SK-N-SH (cell line): ENCODE measurements at regions not wholly inside any gene's neighbourhood (a gene's known extent, or its start where the extent isn't known, plus 50 kb on each side); places are given as distances from the start of the nearest gene placed in this dataset.

Source experiments
- CTCF ChIA-PET: fragments of 300-600, 350-600 bp; formaldehyde crosslinking; extraction: SDS; loops from one replicate; lab custom pipeline; 2021; lab: Yijun Ruan, JAX
- POLR2A ChIA-PET: fragments of 350-600 bp; sonication (Branson Sonifier 250); formaldehyde crosslinking; extraction: SDS; loops from one replicate; lab custom pipeline; 2020; ENCODE audit warnings: antibody characterized with exemption, inconsistent platforms; lab: Yijun Ruan, JAX
- DNase-seq: peaks from one replicate; pipeline ENCODE4 v3.0.0; 2012
- H2AFZ ChIP-seq: fragments of 200-600 bp; sonication (generic); 2 replicates; pipeline ENCODE4 v1.8.1; 2016; ENCODE audit warnings: antibody characterized with exemption, mild to moderate bottlenecking, low read depth
- H3F3A ChIP-seq: fragments of 200-600 bp; sonication (generic); replicated peaks from 2 replicates; pipeline ENCODE3; 2016; ENCODE audit warnings: antibody characterized with exemption, mild to moderate bottlenecking; ENCODE audit not compliant: insufficient read depth
- H3K27ac ChIP-seq, 2 experiments: fragments of 200-500 bp in 1 of 2; fragments of 200-600 bp in 1 of 2; sonication (Bioruptor generic) in 1 of 2; sonication (generic), shearing (Covaris generic) in 1 of 2; 2 replicates each; pipeline versions ENCODE4 v1.5.1 to v1.6.1; 2014 to 2016; ENCODE audit warnings: low read depth in 2 of 2, inconsistent platforms in 1 of 2, low read length in 1 of 2, mild to moderate bottlenecking in 1 of 2, mixed read lengths in 1 of 2
- H3K27me3 ChIP-seq: fragments of 200-600 bp; sonication (generic), shearing (Covaris generic); 2 replicates; pipeline ENCODE4 v1.6.1; 2016; ENCODE audit warnings: mixed run types; ENCODE audit not compliant: insufficient read depth
- H3K36me3 ChIP-seq, 2 experiments: fragments of 200-500 bp in 1 of 2; fragments of 200-600 bp in 1 of 2; sonication (Bioruptor generic) in 1 of 2; sonication (generic) in 1 of 2; replicated peaks in 1 of 2; 2 replicates each; pipeline versions ENCODE3 to v1.5.1; 2014 to 2016; ENCODE audit warnings: low read length in 1 of 2, mild to moderate bottlenecking in 1 of 2; ENCODE audit not compliant: insufficient read depth in 2 of 2, control insufficient read depth in 1 of 2
- H3K4me1 ChIP-seq, 2 experiments: fragments of 200-500 bp in 1 of 2; fragments of 200-600 bp in 1 of 2; sonication (Bioruptor generic) in 1 of 2; sonication (generic), shearing (Covaris generic) in 1 of 2; 2 replicates each; pipeline versions ENCODE4 v1.5.1 to v1.6.1; 2014 to 2016; ENCODE audit warnings: low read depth in 1 of 2, low read length in 1 of 2, mixed run types in 1 of 2; ENCODE audit not compliant: insufficient read depth in 2 of 2, control insufficient read depth in 1 of 2
- H3K4me2 ChIP-seq: fragments of 200-600 bp; sonication (generic), shearing (Covaris generic); 2 replicates; pipeline ENCODE4 v1.6.1; 2017; ENCODE audit warnings: mixed run types
- H3K4me3 ChIP-seq, 2 experiments: fragments of 200-500 bp in 1 of 2; fragments of 200-600 bp in 1 of 2; sonication (Bioruptor generic) in 1 of 2; sonication (generic), shearing (Covaris generic) in 1 of 2; 2 replicates each; pipeline versions ENCODE4 v1.5.1 to v1.8.1; 2014 to 2016; ENCODE audit warnings: low read depth in 2 of 2, inconsistent platforms in 1 of 2, low read length in 1 of 2, mild to moderate bottlenecking in 1 of 2, mixed read lengths in 1 of 2, moderate library complexity in 1 of 2
- H3K79me2 ChIP-seq: fragments of 200-600 bp; sonication (generic); 2 replicates; pipeline ENCODE4 v1.8.1; 2017; ENCODE audit warnings: mild to moderate bottlenecking; ENCODE audit not compliant: insufficient read depth
- H3K9ac ChIP-seq: fragments of 200-600 bp; sonication (generic); 2 replicates; pipeline ENCODE4 v1.6.1; 2017; ENCODE audit warnings: mixed run types
- H3K9me2 ChIP-seq: fragments of 200-600 bp; sonication (generic); 2 replicates; pipeline ENCODE4 v1.6.1; 2017; ENCODE audit warnings: mixed run types
- H3K9me3 ChIP-seq: fragments of 200-600 bp; sonication (generic); 2 replicates; pipeline ENCODE4 v1.6.1; 2017; ENCODE audit warnings: mixed run types, mild to moderate bottlenecking, moderate library complexity
- H4K20me1 ChIP-seq: fragments of 200-600 bp; sonication (generic); 2 replicates; pipeline ENCODE4 v1.6.1; 2017; ENCODE audit warnings: mild to moderate bottlenecking, mixed run types; ENCODE audit not compliant: insufficient read depth
- CTCF ChIP-seq: fragments of 200-600 bp; sonication (generic); IDR thresholded peaks from 2 replicates; pipeline ENCODE4 v1.6.1; 2017; ENCODE audit warnings: antibody characterized with exemption, mild to moderate bottlenecking, moderate library complexity
- FOSL2 ChIP-seq: IDR thresholded peaks from 2 replicates; pipeline ENCODE4 v1.4.0; 2012; ENCODE audit warnings: low read depth, mild to moderate bottlenecking, moderate library complexity, borderline replicate concordance
- FOXJ3 ChIP-seq: sonication (generic); formaldehyde crosslinking; IDR thresholded peaks from 2 replicates; pipeline ENCODE4 v1.5.1; 2020; ENCODE audit warnings: mild to moderate bottlenecking, missing genetic modification reagents
- JUND ChIP-seq: IDR thresholded peaks from 2 replicates; pipeline ENCODE4 v1.4.0; 2012
- MXI1 ChIP-seq: IDR thresholded peaks from 2 replicates; pipeline ENCODE4 v1.6.1; 2012; ENCODE audit warnings: mild to moderate bottlenecking, low read depth, low read length, improper control_type of control experiment
- PBX3 ChIP-seq: IDR thresholded peaks from 2 replicates; pipeline ENCODE4; 2012
- POLR2AphosphoS5 ChIP-seq: IDR thresholded peaks from 2 replicates; pipeline ENCODE4 v1.6.1; 2012; ENCODE audit warnings: low read depth, low read length
- RCOR1 ChIP-seq: fragments of 150-350 bp; IDR thresholded peaks from 2 replicates; pipeline ENCODE4 v1.6.1; 2017; ENCODE audit warnings: antibody characterized with exemption, low read length
- SIN3A ChIP-seq: IDR thresholded peaks from 2 replicates; pipeline ENCODE4 v1.6.1; 2012; ENCODE audit warnings: low read depth, mild to moderate bottlenecking, low read length, moderate library complexity, borderline replicate concordance
- TCF12 ChIP-seq: IDR thresholded peaks from 2 replicates; pipeline ENCODE4 v1.4.0; 2012
- TEAD4 ChIP-seq: IDR thresholded peaks from 2 replicates; pipeline ENCODE4 v1.4.0; 2012; ENCODE audit warnings: mild to moderate bottlenecking, borderline replicate concordance; ENCODE audit not compliant: insufficient read depth
- USF1 ChIP-seq: IDR thresholded peaks from 2 replicates; pipeline ENCODE4 v1.4.0; 2012; ENCODE audit warnings: low read depth, borderline replicate concordance
- USF2 ChIP-seq: fragments of 150-350 bp; IDR thresholded peaks from 2 replicates; pipeline ENCODE4 v1.6.1; 2017; ENCODE audit warnings: antibody characterized with exemption, low read length, low read depth, borderline replicate concordance
- YY1 ChIP-seq: IDR thresholded peaks from 2 replicates; pipeline ENCODE4 v1.4.0; 2012; ENCODE audit warnings: low read depth, mild to moderate bottlenecking
- ZBTB33 ChIP-seq: IDR thresholded peaks from 2 replicates; pipeline ENCODE4 v1.4.0; 2012; ENCODE audit warnings: low read depth, borderline replicate concordance
- WGBS: methylation state at CpG from one replicate; pipeline ENCODE4 v1.1.6; 2017; ENCODE audit warnings: low lambda C conversion rate; 5-methylcytosine and 5-hydroxymethylcytosine counted together

GRCh38 chr9:17996728-17997127 is 417.9 kb downstream of the SH3GL2 start:
- H3K4me1 ChIP-seq: no peaks in the 10 kb centered on the region
- no peaks in the 10 kb centered on the region for H3K9me3 ChIP-seq
- no peaks in the 10 kb centered on the region for H3F3A ChIP-seq
- H3K9me2 ChIP-seq: no peaks in the 10 kb centered on the region
- no peaks in the 10 kb centered on the region for H3K79me2 ChIP-seq
- DNase-seq: no peak
- H2AFZ ChIP-seq: no peak overlapping the region
- POLR2A ChIA-PET: interaction anchor here (0.7 kb wide), 1 partner anchor 888 kb away, joined by 3 read pairs; no protein-coding TSS in a partner anchor
- no peak overlapping the region for H3K4me2 ChIP-seq
- no peak overlapping the region for H3K9ac ChIP-seq
- TF ChIP-seq CTCF (no peak), TEAD4 (no peak), YY1 (no peak), POLR2AphosphoS5 (no peak), PBX3 (no peak), FOXJ3 (CRISPR knock-in tag) (no peak), USF1 (no peak), USF2 (no peak), ZBTB33 (no peak), SIN3A (no peak), JUND (no peak), RCOR1 (no peak), TCF12 (no peak), MXI1 (no peak), FOSL2 (no peak)
- CTCF ChIA-PET: interaction anchor here (0.9 kb wide), 1 partner anchor 10 kb away, joined by 3 read pairs; no protein-coding TSS in a partner anchor
- H3K36me3 ChIP-seq: no peaks in the 10 kb centered on the region
- no peaks in the 10 kb centered on the region for H4K20me1 ChIP-seq
- no peak overlapping the region for H3K27ac ChIP-seq
- 4% methylated on average over 1 of the region's 1 CpG for WGBS
- H3K27me3 ChIP-seq: no peaks in the 10 kb centered on the region
- no peak overlapping the region for H3K4me3 ChIP-seq
